ENCODE measurements at regions not wholly inside any gene's neighbourhood (a gene's known extent, or its start where the extent isn't known, plus 50 kb on each side); places are given as distances from the start of the nearest gene placed in this dataset.

DNA sequence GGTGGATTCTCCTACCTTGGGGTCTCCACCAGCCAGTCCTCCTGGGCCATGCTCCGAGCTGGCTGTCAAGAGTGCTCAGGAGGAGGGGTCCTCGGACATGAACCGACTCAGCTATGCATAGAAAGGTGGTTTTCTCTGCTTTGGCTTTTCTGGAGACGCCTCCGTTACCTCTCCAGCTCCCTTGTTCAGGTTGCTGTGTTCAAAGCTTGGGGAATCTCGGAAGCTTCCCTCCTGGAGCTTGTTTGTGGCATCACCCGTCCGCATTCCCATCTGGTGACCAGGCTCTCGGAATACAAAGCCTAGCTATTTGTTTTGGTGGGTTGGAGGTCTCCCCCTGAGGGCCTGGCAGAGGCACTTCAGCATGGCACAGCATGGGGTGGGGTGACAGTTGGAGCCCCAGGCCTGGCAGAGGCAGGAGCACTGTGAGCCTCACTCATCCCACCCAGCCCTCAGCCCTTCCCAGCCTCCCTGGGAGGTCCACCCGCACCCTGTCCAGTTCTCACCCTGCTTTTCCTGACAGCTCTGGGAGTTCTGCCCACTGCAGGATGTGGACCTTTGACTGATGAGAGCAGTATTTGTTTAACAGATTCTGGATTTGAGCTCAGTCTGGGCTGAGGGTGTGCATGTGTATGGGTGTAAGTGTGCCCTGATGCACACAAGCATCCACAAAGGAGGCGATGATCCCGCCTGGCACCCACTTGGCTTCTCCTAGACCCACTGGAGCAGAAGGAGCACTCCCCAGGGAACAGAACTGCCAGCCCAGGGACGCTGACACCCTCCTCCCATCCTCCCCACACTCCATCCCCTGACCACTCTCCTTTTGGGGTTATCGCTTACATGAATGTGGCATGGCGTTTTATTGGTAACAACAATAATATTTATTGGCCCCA is 107.3 kb upstream of the HS6ST1 start:
- CTCF ChIA-PET, result interaction anchor here (0.6 kb wide), 1 partner anchor 31 kb away, joined by 4 read pairs; no protein-coding TSS in a partner anchor
- no peak overlapping the region for H3K4me3 ChIP-seq (ENCODE audit: low read depth, low read length)
- TF ChIP-seq, protein P1, sequence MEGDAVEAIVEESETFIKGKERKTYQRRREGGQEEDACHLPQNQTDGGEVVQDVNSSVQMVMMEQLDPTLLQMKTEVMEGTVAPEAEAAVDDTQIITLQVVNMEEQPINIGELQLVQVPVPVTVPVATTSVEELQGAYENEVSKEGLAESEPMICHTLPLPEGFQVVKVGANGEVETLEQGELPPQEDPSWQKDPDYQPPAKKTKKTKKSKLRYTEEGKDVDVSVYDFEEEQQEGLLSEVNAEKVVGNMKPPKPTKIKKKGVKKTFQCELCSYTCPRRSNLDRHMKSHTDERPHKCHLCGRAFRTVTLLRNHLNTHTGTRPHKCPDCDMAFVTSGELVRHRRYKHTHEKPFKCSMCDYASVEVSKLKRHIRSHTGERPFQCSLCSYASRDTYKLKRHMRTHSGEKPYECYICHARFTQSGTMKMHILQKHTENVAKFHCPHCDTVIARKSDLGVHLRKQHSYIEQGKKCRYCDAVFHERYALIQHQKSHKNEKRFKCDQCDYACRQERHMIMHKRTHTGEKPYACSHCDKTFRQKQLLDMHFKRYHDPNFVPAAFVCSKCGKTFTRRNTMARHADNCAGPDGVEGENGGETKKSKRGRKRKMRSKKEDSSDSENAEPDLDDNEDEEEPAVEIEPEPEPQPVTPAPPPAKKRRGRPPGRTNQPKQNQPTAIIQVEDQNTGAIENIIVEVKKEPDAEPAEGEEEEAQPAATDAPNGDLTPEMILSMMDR (IDR thresholded peaks at IDR 0.05; ENCODE audit: low read depth, low read length), result no peak
- POLR2A ChIA-PET, result interaction anchor here (0.5 to 1.8 kb wide), 3 partner anchors 47 to 82 kb away, joined by 3 to 5 read pairs (median 5); no protein-coding TSS in a partner anchor
- H3K9me3 ChIP-seq (ENCODE audit: control insufficient read depth, insufficient read depth, low read length), result peaks cover 14% of the 10 kb centered on the region
- DNase-seq (ENCODE audit: low read depth, low spot score), result no peak
- H3K27me3 ChIP-seq (ENCODE audit: control insufficient read depth, insufficient read depth, low read length), result no peaks in the 10 kb centered on the region
- peak overlapping the region; percentile 31 for H3K27ac ChIP-seq (ENCODE audit: low read depth, low read length)

DNA sequence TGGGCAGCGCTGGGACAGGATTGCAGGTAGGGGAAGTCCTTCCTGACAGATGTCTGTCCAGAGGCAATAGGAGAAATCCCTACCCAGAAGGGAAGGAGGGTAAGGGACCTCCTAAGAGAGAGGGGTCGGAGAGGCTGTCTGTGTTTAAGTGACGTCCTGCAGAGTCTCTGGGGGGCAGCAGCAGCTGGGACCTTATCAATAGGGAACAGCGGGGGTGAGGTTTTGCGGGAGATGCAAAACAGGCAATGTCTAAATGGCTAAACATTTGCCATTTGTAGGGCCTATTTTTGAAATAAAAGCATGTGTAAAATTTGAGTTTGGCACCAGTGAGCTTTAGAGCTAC is 108.7 kb upstream of the HS6ST1 start:
- ChIA-PET CTCF (no interaction called here), POLR2A (interaction anchor here (1.8 kb wide), 1 partner anchor 48 kb away, joined by 5 read pairs; no protein-coding TSS in a partner anchor)
- Histone ChIP-seq H3K27me3 (ENCODE audit: control insufficient read depth, insufficient read depth, low read length) (no peaks in the 10 kb centered on the region), H3K4me3 (ENCODE audit: low read depth, low read length) (no peak overlapping the region), H3K9me3 (ENCODE audit: control insufficient read depth, insufficient read depth, low read length) (peaks cover 5% of the 10 kb centered on the region), H3K27ac (ENCODE audit: low read depth, low read length) (no peak overlapping the region)
- no peak for DNase-seq (ENCODE audit: low read depth, low spot score)
- TF ChIP-seq, protein P1 (IDR thresholded peaks at IDR 0.05; ENCODE audit: low read depth, low read length), result no peak

DNA sequence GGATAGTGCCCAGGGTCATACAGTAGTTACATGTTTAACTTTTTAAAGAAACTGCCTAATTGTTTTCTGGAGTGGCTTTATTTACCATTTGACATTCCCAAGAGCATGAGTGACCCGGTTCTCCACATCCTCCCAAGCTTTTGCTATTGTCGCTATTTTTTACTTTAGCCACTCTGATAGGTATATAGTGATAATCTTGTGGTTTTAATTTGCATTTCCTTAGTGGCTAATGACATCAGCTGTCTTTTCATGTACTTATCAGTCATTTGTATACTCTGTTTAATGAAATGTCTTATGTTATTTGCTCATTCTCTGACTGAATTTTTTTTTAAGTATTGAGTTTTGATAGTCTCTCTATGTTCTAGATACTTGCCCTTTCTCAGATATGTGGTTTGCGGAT is 109.7 kb upstream of the HS6ST1 start:
- CTCF ChIA-PET, result interaction anchor here (0.6 kb wide), 1 partner anchor 1945 kb away, joined by 3 read pairs; no protein-coding TSS in a partner anchor
- Histone ChIP-seq H3K9me3 (ENCODE audit: control insufficient read depth, insufficient read depth, low read length) (no peaks in the 10 kb centered on the region; the same call in 1 of the 2 replicates), H3K4me3 (ENCODE audit: low read depth, low read length) (no peak overlapping the region), H3K27me3 (ENCODE audit: control insufficient read depth, insufficient read depth, low read length) (no peaks in the 10 kb centered on the region), H3K27ac (ENCODE audit: low read depth, low read length) (no peak overlapping the region)
- TF ChIP-seq, protein P1 (IDR thresholded peaks at IDR 0.05; ENCODE audit: low read depth, low read length), result no peak
- DNase-seq (ENCODE audit: low read depth, low spot score), result no peak
- POLR2A ChIA-PET, result no interaction called here

DNA sequence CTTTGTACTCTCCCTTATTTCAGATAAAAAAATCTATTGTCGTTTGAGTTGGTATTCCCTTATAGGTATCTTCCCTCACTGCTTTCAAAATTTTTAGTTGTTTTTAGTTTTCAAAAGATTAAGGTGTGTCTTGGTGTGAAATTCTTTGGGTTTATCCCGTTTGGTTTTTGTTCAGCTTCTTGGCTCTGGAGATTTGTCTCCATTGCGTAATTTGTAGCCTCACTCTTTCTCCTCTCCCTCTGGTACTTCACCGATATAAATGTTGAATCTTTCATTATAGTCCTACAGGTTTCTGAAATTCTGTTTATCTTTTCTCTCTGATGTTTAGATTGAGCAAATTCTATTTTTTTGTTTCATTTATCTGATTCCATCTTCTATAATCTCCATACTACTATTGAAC is 113.8 kb upstream of the HS6ST1 start:
- ChIA-PET CTCF (no interaction called here), POLR2A (no interaction called here)
- TF ChIP-seq, protein P1 (IDR thresholded peaks at IDR 0.05; ENCODE audit: low read depth, low read length), result no peak
- no peaks in the 10 kb centered on the region for H3K27me3 ChIP-seq (ENCODE audit: control insufficient read depth, insufficient read depth, low read length)
- no peak overlapping the region for H3K4me3 ChIP-seq (ENCODE audit: low read depth, low read length)
- no peak overlapping the region for H3K27ac ChIP-seq (ENCODE audit: low read depth, low read length)
- no peak for DNase-seq (ENCODE audit: low read depth, low spot score)
- H3K9me3 ChIP-seq (ENCODE audit: control insufficient read depth, insufficient read depth, low read length), result no peaks in the 10 kb centered on the region

DNA sequence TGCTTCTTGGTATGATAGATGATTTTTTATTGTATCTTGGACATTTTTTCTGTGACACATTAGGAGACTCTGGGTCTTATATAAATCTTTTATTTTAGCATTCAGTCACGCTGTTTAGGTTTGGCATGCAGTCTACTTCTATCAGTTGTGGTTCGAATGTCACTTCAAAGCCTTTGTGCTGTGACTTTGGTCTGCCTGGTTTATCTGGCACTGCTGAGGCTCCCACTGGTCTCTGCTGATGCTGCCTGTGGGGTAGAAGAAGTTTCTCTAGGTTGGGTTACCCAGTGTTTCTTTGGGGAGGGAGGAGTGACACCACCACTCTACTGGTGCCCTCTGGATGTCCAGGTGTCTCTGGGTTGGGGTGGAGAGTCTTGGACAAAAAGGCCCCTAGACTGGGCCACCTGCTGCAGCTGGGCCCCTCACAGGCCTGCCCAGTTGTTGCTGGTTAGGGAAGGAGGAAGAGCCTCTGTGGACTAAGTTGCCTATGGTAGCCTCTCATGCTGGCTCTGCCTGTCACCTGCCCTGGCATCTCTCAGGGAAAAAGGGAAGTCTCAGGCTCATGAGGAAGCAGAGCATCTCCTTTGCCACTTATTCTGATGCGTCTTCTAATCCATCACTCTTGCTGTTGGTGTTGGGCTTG is 115.4 kb upstream of the HS6ST1 start:
- TF ChIP-seq, protein P1 (IDR thresholded peaks at IDR 0.05; ENCODE audit: low read depth, low read length), result no peak
- DNase-seq (ENCODE audit: low read depth, low spot score), result no peak
- Histone ChIP-seq H3K4me3 (ENCODE audit: low read depth, low read length) (no peak overlapping the region), H3K9me3 (ENCODE audit: control insufficient read depth, insufficient read depth, low read length) (no peaks in the 10 kb centered on the region), H3K27ac (ENCODE audit: low read depth, low read length) (no peak overlapping the region), H3K27me3 (ENCODE audit: control insufficient read depth, insufficient read depth, low read length) (peaks cover 3% of the 10 kb centered on the region)
- ChIA-PET CTCF (no interaction called here), POLR2A (no interaction called here)

All from AG04450 (cell line).